Activated B cell treated with CpG ODN at 0.5 μM for 24 hours (primary cell): ENCODE measurements at regions not wholly inside any gene's neighbourhood (a gene's known extent, or its start where the extent isn't known, plus 50 kb on each side); places are given as distances from the start of the nearest gene placed in this dataset.

Experiments
- ATAC-seq: fragments of 200-7000 bp; cut with Tn5 transposase; one replicate; pipeline ENCODE4 v1.10.0; 2021; ENCODE audit warnings: low read depth, mild to moderate bottlenecking, moderate library complexity
- CTCF ChIA-PET: fragments of 350-600 bp; sonication (Branson Sonifier 250); formaldehyde crosslinking; loops from one replicate; lab custom pipeline; 2021; ENCODE audit warnings: antibody characterized with exemption; lab: Charles Lee
- POLR2A ChIA-PET: fragments of 350-600 bp; sonication (Branson Sonifier 250); formaldehyde crosslinking; loops from one replicate; lab custom pipeline; 2021; ENCODE audit warnings: antibody characterized with exemption; lab: Charles Lee
- DNase-seq: peaks from one replicate; pipeline ENCODE4 v3.0.0; 2022
- H3K27ac Mint-ChIP-seq: one replicate; pipeline ENCODE4 v1.8.0; 2020; ENCODE audit warnings: mixed read lengths
- H3K27me3 Mint-ChIP-seq: one replicate; pipeline ENCODE4 v1.8.0; 2021; ENCODE audit warnings: mixed read lengths
- H3K36me3 Mint-ChIP-seq: one replicate; pipeline ENCODE4 v1.8.0; 2021; ENCODE audit warnings: low read depth, mixed read lengths
- H3K4me1 Mint-ChIP-seq: one replicate; pipeline ENCODE4 v1.8.0; 2021; ENCODE audit warnings: mixed read lengths
- H3K4me3 Mint-ChIP-seq: one replicate; pipeline ENCODE4 v1.8.0; 2020; ENCODE audit warnings: mild to moderate bottlenecking, mixed read lengths
- H3K9me3 Mint-ChIP-seq: one replicate; pipeline ENCODE4 v1.8.0; 2020; ENCODE audit warnings: mixed read lengths
- intact Hi-C: fragments of 100-400 bp; cut with micrococcal nuclease; formaldehyde crosslinking; loops from one replicate; pipeline ENCODE4 v1.15.1; 2024
- TF ChIP-seq, protein P1 (sequence below): fragments of 200-600 bp; IDR thresholded peaks from one replicate; pipeline ENCODE4 v1.8.0; 2022; ENCODE audit warnings: antibody characterized with exemption, mild to moderate bottlenecking

DNA sequence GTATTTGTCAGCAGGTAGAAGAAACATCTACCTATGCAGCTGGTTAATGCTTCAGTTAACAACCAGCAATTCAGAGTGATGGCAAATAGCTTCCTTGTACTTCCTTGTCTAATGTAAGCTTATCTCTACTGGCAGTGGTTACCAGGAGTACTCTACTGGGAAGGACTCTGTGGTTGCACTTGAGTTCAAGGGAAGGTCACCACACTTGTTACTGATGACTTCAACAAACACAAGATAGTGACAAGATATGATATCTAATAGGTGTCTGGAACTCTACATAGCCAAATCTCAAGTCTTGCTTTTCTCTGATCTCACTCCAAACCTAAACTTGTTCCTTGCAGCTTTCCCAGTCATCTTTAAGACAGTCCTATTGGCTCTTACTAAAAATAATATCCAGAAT lies 1644.9 kb upstream of the TENM3 start:
- Mint-ChIP-seq H3K4me3 (no peak overlapping the region), H3K27me3 (no peaks in the 10 kb centered on the region), H3K27ac (no peak overlapping the region), H3K9me3 (no peaks in the 10 kb centered on the region), H3K4me1 (no peaks in the 10 kb centered on the region), H3K36me3 (no peaks in the 10 kb centered on the region)
- POLR2A ChIA-PET: no interaction called here
- intact Hi-C loops: no loop called here
- TF ChIP-seq, protein P1, sequence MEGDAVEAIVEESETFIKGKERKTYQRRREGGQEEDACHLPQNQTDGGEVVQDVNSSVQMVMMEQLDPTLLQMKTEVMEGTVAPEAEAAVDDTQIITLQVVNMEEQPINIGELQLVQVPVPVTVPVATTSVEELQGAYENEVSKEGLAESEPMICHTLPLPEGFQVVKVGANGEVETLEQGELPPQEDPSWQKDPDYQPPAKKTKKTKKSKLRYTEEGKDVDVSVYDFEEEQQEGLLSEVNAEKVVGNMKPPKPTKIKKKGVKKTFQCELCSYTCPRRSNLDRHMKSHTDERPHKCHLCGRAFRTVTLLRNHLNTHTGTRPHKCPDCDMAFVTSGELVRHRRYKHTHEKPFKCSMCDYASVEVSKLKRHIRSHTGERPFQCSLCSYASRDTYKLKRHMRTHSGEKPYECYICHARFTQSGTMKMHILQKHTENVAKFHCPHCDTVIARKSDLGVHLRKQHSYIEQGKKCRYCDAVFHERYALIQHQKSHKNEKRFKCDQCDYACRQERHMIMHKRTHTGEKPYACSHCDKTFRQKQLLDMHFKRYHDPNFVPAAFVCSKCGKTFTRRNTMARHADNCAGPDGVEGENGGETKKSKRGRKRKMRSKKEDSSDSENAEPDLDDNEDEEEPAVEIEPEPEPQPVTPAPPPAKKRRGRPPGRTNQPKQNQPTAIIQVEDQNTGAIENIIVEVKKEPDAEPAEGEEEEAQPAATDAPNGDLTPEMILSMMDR: no peak
- CTCF ChIA-PET: no interaction called here
- DNase-seq: no peak
- ATAC-seq: no peak

DNA sequence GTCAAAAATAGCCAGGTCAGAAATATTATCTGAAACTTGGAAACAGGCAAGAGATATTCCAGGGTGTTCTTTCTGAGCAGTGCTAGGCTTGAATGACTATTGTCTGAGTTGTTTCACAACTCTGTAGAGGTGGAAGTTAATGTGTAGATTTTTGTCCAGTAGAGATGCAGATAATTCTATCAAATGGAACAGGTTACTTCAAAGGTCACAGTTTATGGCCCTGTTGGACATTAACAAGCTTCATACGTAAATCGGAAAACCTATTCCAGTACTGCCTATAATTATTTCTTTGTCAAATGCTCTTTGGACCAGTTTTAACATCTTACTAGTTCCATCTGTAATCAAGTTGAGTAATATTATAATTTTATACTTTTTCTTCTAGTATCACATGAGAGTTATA lies 1639.4 kb upstream of the TENM3 start:
- TF ChIP-seq, protein P1: no peak
- H3K4me1 Mint-ChIP-seq: no peaks in the 10 kb centered on the region
- POLR2A ChIA-PET: no interaction called here
- no peaks in the 10 kb centered on the region for H3K36me3 Mint-ChIP-seq
- ATAC-seq: no peak
- intact Hi-C loops: no loop called here
- peaks cover 3% of the 10 kb centered on the region for H3K9me3 Mint-ChIP-seq
- DNase-seq: no peak
- no peak overlapping the region for H3K27ac Mint-ChIP-seq
- no peak overlapping the region for H3K4me3 Mint-ChIP-seq
- CTCF ChIA-PET: no interaction called here
- no peaks in the 10 kb centered on the region for H3K27me3 Mint-ChIP-seq

DNA sequence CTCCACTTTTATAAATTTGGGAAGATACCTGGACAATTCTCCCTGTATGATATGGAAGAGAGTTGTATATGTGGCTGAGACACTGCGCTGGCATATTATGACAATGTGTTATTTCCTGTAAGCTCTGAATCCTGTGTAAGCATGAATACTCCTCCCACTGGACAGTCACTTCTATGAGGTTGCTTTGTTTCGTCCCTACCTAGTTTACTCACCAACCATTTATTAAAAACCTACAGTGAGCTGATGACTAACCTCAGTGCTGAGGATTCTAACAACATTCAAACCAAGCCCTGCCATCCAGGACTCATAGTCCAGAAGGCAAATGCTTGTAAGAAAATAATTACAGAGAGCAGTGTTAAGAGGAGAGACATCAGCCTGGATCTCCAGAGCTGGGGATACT lies 1632.9 kb upstream of the TENM3 start:
- Mint-ChIP-seq H3K36me3 (no peaks in the 10 kb centered on the region), H3K9me3 (peaks cover 2% of the 10 kb centered on the region), H3K27ac (no peak overlapping the region), H3K4me3 (no peak overlapping the region), H3K4me1 (no peaks in the 10 kb centered on the region), H3K27me3 (no peaks in the 10 kb centered on the region)
- CTCF ChIA-PET: no interaction called here
- ATAC-seq: no peak
- DNase-seq: no peak
- POLR2A ChIA-PET: no interaction called here
- TF ChIP-seq, protein P1: no peak
- intact Hi-C loops: no loop called here

DNA sequence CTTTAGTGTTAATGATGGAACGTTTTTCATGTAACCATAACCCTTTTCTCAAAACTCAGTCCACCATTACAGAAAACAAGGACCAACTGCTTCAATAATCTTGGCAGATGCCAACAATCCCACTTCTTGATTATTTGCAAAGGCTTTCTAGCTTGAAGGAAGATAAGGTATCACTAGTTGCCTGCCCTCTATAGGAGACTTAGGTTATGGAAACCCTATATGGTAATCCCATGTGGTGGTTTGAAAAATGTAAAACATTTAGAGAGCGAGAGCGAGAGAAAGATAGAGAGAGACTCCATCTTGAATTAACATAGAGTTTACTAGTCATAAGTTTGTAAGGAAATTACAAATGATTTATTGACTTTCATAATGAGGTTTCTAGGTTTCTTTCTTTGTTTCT lies 1627.5 kb upstream of the TENM3 start:
- Mint-ChIP-seq H3K27me3 (no peaks in the 10 kb centered on the region), H3K9me3 (no peaks in the 10 kb centered on the region), H3K36me3 (no peaks in the 10 kb centered on the region), H3K27ac (no peak overlapping the region), H3K4me1 (no peaks in the 10 kb centered on the region), H3K4me3 (no peak overlapping the region)
- CTCF ChIA-PET: no interaction called here
- ATAC-seq (no peak), DNase-seq (no peak)
- intact Hi-C loops: no loop called here
- TF ChIP-seq, protein P1: no peak
- POLR2A ChIA-PET: no interaction called here

DNA sequence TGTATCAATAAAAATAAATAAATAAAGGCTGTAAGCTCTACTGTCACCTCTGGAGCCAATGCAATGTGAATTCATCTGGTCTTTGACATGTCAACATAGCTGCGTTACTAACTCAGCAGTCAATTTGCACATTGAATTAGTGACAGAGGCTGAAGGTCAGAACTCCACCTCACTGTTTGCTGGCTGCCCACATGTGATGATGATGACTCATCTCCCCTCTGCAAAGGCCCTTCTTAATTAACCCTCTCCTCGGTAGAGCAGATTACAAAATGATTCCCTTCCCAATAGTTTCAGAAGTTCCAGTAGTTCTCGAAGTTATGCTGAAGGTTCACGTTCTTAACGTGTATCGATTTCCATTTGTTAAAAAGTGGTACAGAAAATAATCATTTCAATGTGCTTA lies 1626.0 kb upstream of the TENM3 start:
- DNase-seq (no peak), ATAC-seq (no peak)
- ChIA-PET POLR2A (no interaction called here), CTCF (no interaction called here)
- intact Hi-C loops: no loop called here
- Mint-ChIP-seq H3K4me3 (no peak overlapping the region), H3K4me1 (no peaks in the 10 kb centered on the region), H3K9me3 (no peaks in the 10 kb centered on the region), H3K27ac (no peak overlapping the region), H3K36me3 (no peaks in the 10 kb centered on the region), H3K27me3 (no peaks in the 10 kb centered on the region)
- TF ChIP-seq, protein P1: no peak
